NCI-H1436 treated with DMSO at 0.1 percent for 48 hours (cell line): ENCODE measurements at regions not wholly inside any gene's neighbourhood (a gene's known extent, or its start where the extent isn't known, plus 50 kb on each side); places are given as distances from the start of the nearest gene placed in this dataset.

ENCODE experiments used
- DNase-seq: peaks from one replicate; lab custom pipeline; 2025; lab: John Stamatoyannopoulos, UW

- no peak for DNase-seq
Observed at GRCh38 chr6:153873541-153873940, 165.5 kb upstream of the OPRM1 start.

- no peak for DNase-seq
Observed at GRCh38 chr6:153872946-153873345, 166.1 kb upstream of the OPRM1 start.

GRCh38 chr6:153862927-153863326, 176.1 kb upstream of the OPRM1 start:
- no peak for DNase-seq

GRCh38 chr6:153862139-153862538, 176.9 kb upstream of the OPRM1 start:
- DNase-seq, result no peak

- DNase-seq, result no peak
Observed at GRCh38 chr6:153858529-153858928, 180.5 kb upstream of the OPRM1 start.

- no peak for DNase-seq
Observed at GRCh38 chr6:153856929-153857376, 182.1 kb upstream of the OPRM1 start.

GRCh38 chr6:153852481-153852880, 186.6 kb upstream of the OPRM1 start:
- DNase-seq, result no peak

- DNase-seq, result no peak
Observed at GRCh38 chr6:153852034-153852433, 187.0 kb upstream of the OPRM1 start.

GRCh38 chr6:153849072-153849779, 189.8 kb upstream of the OPRM1 start:
- no peak for DNase-seq

GRCh38 chr6:153843420-153843819, 195.6 kb upstream of the OPRM1 start:
- no peak for DNase-seq

GRCh38 chr6:153842491-153842890, 196.5 kb upstream of the OPRM1 start:
- no peak for DNase-seq

GRCh38 chr6:153840039-153840850, 198.8 kb upstream of the OPRM1 start:
- DNase-seq, result no peak

GRCh38 chr6:153832543-153832942, 206.5 kb upstream of the OPRM1 start:
- DNase-seq, result no peak

GRCh38 chr6:153831350-153832078, 207.5 kb upstream of the OPRM1 start:
- no peak for DNase-seq

GRCh38 chr6:153817173-153817572, 221.9 kb upstream of the OPRM1 start:
- DNase-seq, result no peak

- DNase-seq, result no peak
Observed at GRCh38 chr6:153816366-153816765, 222.7 kb upstream of the OPRM1 start.

GRCh38 chr6:153814136-153814535, 224.9 kb upstream of the OPRM1 start:
- no peak for DNase-seq

GRCh38 chr6:153804755-153805330, 234.2 kb upstream of the OPRM1 start:
- DNase-seq, result no peak

- DNase-seq, result no peak
Observed at GRCh38 chr6:153801917-153802316, 237.1 kb upstream of the OPRM1 start.

GRCh38 chr6:153800580-153801188, 238.4 kb upstream of the OPRM1 start:
- no peak for DNase-seq

GRCh38 chr6:153790876-153791473, 248.1 kb upstream of the OPRM1 start:
- no peak for DNase-seq
